ENCODE measurements at regions not wholly inside any gene's neighbourhood (a gene's known extent, or its start where the extent isn't known, plus 50 kb on each side); places are given as distances from the start of the nearest gene placed in this dataset.

- Histone ChIP-seq H3K4me3 (no peak overlapping the region), H3K9me3 (peaks cover 3% of the 10 kb centered on the region), H3K4me1 (no peaks in the 10 kb centered on the region), H3K27me3 (no peaks in the 10 kb centered on the region), H3K27ac (no peak overlapping the region), H3K36me3 (no peaks in the 10 kb centered on the region)
- TF ChIP-seq POLR2AphosphoS5 (IDR thresholded peaks at IDR 0.05) (no peak), EP300 (IDR thresholded peaks at IDR 0.05) (no peak), CTCF (IDR thresholded peaks at IDR 0.05) (no peak)
- DNase-seq (ENCODE audit: low spot score in 2 of 2), result no peak
These were observed 75.4 kb upstream of the ROBO1 start for GRCh38 chr3:79843180-79843579.

- H3K4me1 ChIP-seq, result no peaks in the 10 kb centered on the region
- no peak for DNase-seq (ENCODE audit: low spot score in 2 of 2)
- H3K27me3 ChIP-seq, result no peaks in the 10 kb centered on the region
- H3K27ac ChIP-seq, result no peak overlapping the region
- H3K9me3 ChIP-seq, result peaks cover 3% of the 10 kb centered on the region
- no peak overlapping the region for H3K4me3 ChIP-seq
- no peaks in the 10 kb centered on the region for H3K36me3 ChIP-seq
- 44% methylated on average over 4 of the region's 4 CpGs for WGBS
- no peak for TF ChIP-seq POLR2AphosphoS5 (IDR thresholded peaks at IDR 0.05)
- TF ChIP-seq CTCF (IDR thresholded peaks at IDR 0.05), result no peak
- no peak for TF ChIP-seq EP300 (IDR thresholded peaks at IDR 0.05)
- no peak for TF ChIP-seq POLR2A (IDR thresholded peaks at IDR 0.05)
These were observed 67.9 kb upstream of the ROBO1 start for GRCh38 chr3:79835701-79836100.

- H3K27me3 ChIP-seq, result no peaks in the 10 kb centered on the region
- H3K4me3 ChIP-seq, result no peak overlapping the region
- H3K9me3 ChIP-seq, result no peaks in the 10 kb centered on the region
- no peaks in the 10 kb centered on the region for H3K4me1 ChIP-seq
- TF ChIP-seq POLR2A (IDR thresholded peaks at IDR 0.05) (no peak), EP300 (IDR thresholded peaks at IDR 0.05) (no peak), POLR2AphosphoS5 (IDR thresholded peaks at IDR 0.05) (no peak), CTCF (IDR thresholded peaks at IDR 0.05) (no peak)
- DNase-seq (ENCODE audit: low spot score in 2 of 2), result peak in 1 of 2 donors; percentile 40
- H3K27ac ChIP-seq, result no peak overlapping the region
- H3K36me3 ChIP-seq, result no peaks in the 10 kb centered on the region
- 87% methylated on average over 11 of the region's 11 CpGs for WGBS
These were observed 56.4 kb upstream of the ROBO1 start for GRCh38 chr3:79824166-79824565.

GRCh38 chr3:79822076-79822475, 54.3 kb upstream of the ROBO1 start:
- WGBS, result 74% methylated on average over 2 of the region's 2 CpGs
- DNase-seq (ENCODE audit: low spot score in 2 of 2), result no peak

GRCh38 chr3:79820089-79820488, 52.3 kb upstream of the ROBO1 start:
- no peak for TF ChIP-seq POLR2AphosphoS5 (IDR thresholded peaks at IDR 0.05)
- no peak for TF ChIP-seq POLR2A (IDR thresholded peaks at IDR 0.05)
- no peak for TF ChIP-seq EP300 (IDR thresholded peaks at IDR 0.05)
- TF ChIP-seq CTCF (IDR thresholded peaks at IDR 0.05), result no peak
- 60% methylated on average over 4 of the region's 4 CpGs for WGBS
- no peaks in the 10 kb centered on the region for H3K4me1 ChIP-seq
- H3K27ac ChIP-seq, result no peak overlapping the region
- no peaks in the 10 kb centered on the region for H3K36me3 ChIP-seq
- H3K9me3 ChIP-seq, result peaks cover 8% of the 10 kb centered on the region
- no peaks in the 10 kb centered on the region for H3K27me3 ChIP-seq
- no peak overlapping the region for H3K4me3 ChIP-seq
- DNase-seq (ENCODE audit: low spot score in 2 of 2), result no peak

More at GRCh38 chr3:79822076-79822475, 54.3 kb upstream of the ROBO1 start:
- H3K4me3 ChIP-seq, result no peak overlapping the region
- H3K27ac ChIP-seq, result no peak overlapping the region
- H3K27me3 ChIP-seq, result no peaks in the 10 kb centered on the region
- TF ChIP-seq POLR2AphosphoS5 (IDR thresholded peaks at IDR 0.05) (no peak), EP300 (IDR thresholded peaks at IDR 0.05) (no peak), CTCF (IDR thresholded peaks at IDR 0.05) (no peak), POLR2A (IDR thresholded peaks at IDR 0.05) (no peak)
- H3K9me3 ChIP-seq, result no peaks in the 10 kb centered on the region
- no peaks in the 10 kb centered on the region for H3K36me3 ChIP-seq
- no peaks in the 10 kb centered on the region for H3K4me1 ChIP-seq

Data from suprapubic skin (tissue), 4 donors.